ENCODE measurements at regions not wholly inside any gene's neighbourhood (a gene's known extent, or its start where the extent isn't known, plus 50 kb on each side); places are given as distances from the start of the nearest gene placed in this dataset.

GRCh38 chr6:150456902-150457643 lies 88.3 kb downstream of the IYD start (continued):
- TF ChIP-seq HMG20A (CRISPR knock-in tag; IDR thresholded peaks at IDR 0.05; ENCODE audit: borderline replicate concordance), result no peak
- no peak for TF ChIP-seq CREB1 (IDR thresholded peaks at IDR 0.05)
- TF ChIP-seq CREB1 (CRISPR knock-in tag; IDR thresholded peaks at IDR 0.05), result no peak

GRCh38 chr6:150458579-150458978 lies 89.8 kb downstream of the IYD start:
- no peak overlapping the region for H2AFZ ChIP-seq (ENCODE audit: low read length)
- no peaks in the 10 kb centered on the region for H3K79me2 ChIP-seq (ENCODE audit: insufficient read depth, low read length)
- no peaks in the 10 kb centered on the region; a peak in 1 of 5 replicates for H3K27me3 ChIP-seq (ENCODE audit: control insufficient read depth in 1 of 2, insufficient read depth in 2 of 2, low read length in 2 of 2)
- no TSS peak for BruUV-seq (replicated peaks)
- no peak overlapping the region for H3K4me2 ChIP-seq (ENCODE audit: low read depth, low read length)
- DNase-seq (ENCODE audit: low spot score) (no peak), FAIRE-seq (no peak), ATAC-seq (no peak)
- peak; percentile 27; the same call in 1 of the 2 replicates for TF ChIP-seq RFX1 (IDR thresholded peaks at IDR 0.05)
- no peak for TF ChIP-seq ZHX2 (IDR thresholded peaks at IDR 0.05; ENCODE audit: low read depth)
- TF ChIP-seq ZHX2 (CRISPR knock-in tag; IDR thresholded peaks at IDR 0.05; ENCODE audit: borderline replicate concordance), result no peak
- intact Hi-C loops (cut with micrococcal nuclease; ENCODE audit: unreplicated experiment) (loop anchor here (5.0 kb wide), 1 partner anchor 34 kb away; no protein-coding TSS in a partner anchor), in situ Hi-C loops (cut with HindIII; ENCODE audit: extremely low pct_ligation_motif_present, low pct_unique_long_range_greater_than_20kb) (no loop called here)
- WGBS (ENCODE audit: low lambda C conversion rate), result 9% methylated on average over 5 of the region's 5 CpGs
- H3K4me3 ChIP-seq (replicated peaks in 1 of 3; ENCODE audit: insufficient read depth in 1 of 3, low read depth in 2 of 3, low read length in 3 of 3), result no peak overlapping the region
- H3K36me3 ChIP-seq (replicated peaks in 1 of 2; ENCODE audit: control insufficient read depth in 1 of 2, insufficient read depth in 2 of 2, low read length in 2 of 2), result no peaks in the 10 kb centered on the region
- no peaks in the 10 kb centered on the region for H4K20me1 ChIP-seq (ENCODE audit: insufficient read depth, low read length)
- H3K9me3 ChIP-seq (ENCODE audit: low read length), result no peaks in the 10 kb centered on the region
- ChIA-PET POLR2A (no interaction called here), CTCF (ENCODE audit: low intra/inter-chr PET ratio, low total read pairs) (no interaction called here)
- no peaks in the 10 kb centered on the region for H3K4me1 ChIP-seq (ENCODE audit: insufficient read depth, low read length)
- H3K27ac ChIP-seq (ENCODE audit: extremely low read length, insufficient read depth, low read length), result no peak overlapping the region
- no peak overlapping the region for H3K9ac ChIP-seq (ENCODE audit: insufficient read depth, low read depth, low read length)

Measured in HepG2 (cell line).